NCI-H2227 (cell line): ENCODE measurements at regions not wholly inside any gene's neighbourhood (a gene's known extent, or its start where the extent isn't known, plus 50 kb on each side); places are given as distances from the start of the nearest gene placed in this dataset.
"Not testable (repeated sequence)": the region's sequence is repeated elsewhere in the genome, so short reads cannot be mapped to it uniquely, and the experiment has no call there.

ENCODE experiments used
- DNase-seq: peaks from one replicate; lab custom pipeline; 2025; ENCODE audit not compliant: unreplicated experiment; lab: John Stamatoyannopoulos, UW

GRCh38 chr6:86107985-86108384 lies 465.3 kb upstream of the SYNCRIP start:
- DNase-seq = no peak

- DNase-seq = no peak
These were observed 445.3 kb upstream of the SYNCRIP start for GRCh38 chr6:86087954-86088353.

- no peak for DNase-seq
These were observed 437.3 kb upstream of the SYNCRIP start for GRCh38 chr6:86079938-86080337.

GRCh38 chr6:86070151-86070550 lies 427.5 kb upstream of the SYNCRIP start:
- DNase-seq = no peak

GRCh38 chr6:86065002-86065401 lies 422.3 kb upstream of the SYNCRIP start:
- not testable (repeated sequence) for DNase-seq

GRCh38 chr6:86057293-86057980 lies 414.8 kb upstream of the SYNCRIP start:
- DNase-seq = peak; percentile 1

- no peak for DNase-seq
These were observed 402.4 kb upstream of the SYNCRIP start for GRCh38 chr6:86045038-86045437.

GRCh38 chr6:86042214-86042613 lies 399.5 kb upstream of the SYNCRIP start:
- DNase-seq = no peak

- DNase-seq = no peak
These were observed 389.0 kb upstream of the SYNCRIP start for GRCh38 chr6:86031713-86032112.

- no peak for DNase-seq
These were observed 388.2 kb upstream of the SYNCRIP start for GRCh38 chr6:86030875-86031274.

- DNase-seq = no peak
These were observed 386.1 kb upstream of the SYNCRIP start for GRCh38 chr6:86028776-86029175.

GRCh38 chr6:86026890-86027289 lies 384.2 kb upstream of the SYNCRIP start:
- not testable (repeated sequence) for DNase-seq

- no peak for DNase-seq
These were observed 374.6 kb upstream of the SYNCRIP start for GRCh38 chr6:86017236-86017635.

GRCh38 chr6:86016567-86016966 lies 373.9 kb upstream of the SYNCRIP start:
- no peak for DNase-seq

- no peak for DNase-seq
These were observed 373.4 kb upstream of the SYNCRIP start for GRCh38 chr6:86016077-86016476.

- not testable (repeated sequence) for DNase-seq
These were observed 370.3 kb upstream of the SYNCRIP start for GRCh38 chr6:86012991-86013390.

GRCh38 chr6:86010915-86011786 lies 368.5 kb upstream of the SYNCRIP start:
- DNase-seq = no peak

GRCh38 chr6:85997206-85997605 lies 354.5 kb upstream of the SYNCRIP start:
- DNase-seq = no peak

- DNase-seq = no peak
These were observed 353.3 kb upstream of the SYNCRIP start for GRCh38 chr6:85996034-85996375.

GRCh38 chr6:85995339-85996033 lies 352.8 kb upstream of the SYNCRIP start:
- no peak for DNase-seq

GRCh38 chr6:85986681-85987080 lies 344.0 kb upstream of the SYNCRIP start:
- DNase-seq = no peak
